HepG2 (cell line): ENCODE measurements at regions not wholly inside any gene's neighbourhood (a gene's known extent, or its start where the extent isn't known, plus 50 kb on each side); places are given as distances from the start of the nearest gene placed in this dataset.

Source experiments
- ATAC-seq: fragments of 200-7000 bp; cut with Tn5 transposase; 3 replicates; pipeline ENCODE4 v1.9.1; 2020; ENCODE audit warnings: mild to moderate bottlenecking, moderate library complexity
- BruUV-seq: library from RNA; stranded (reverse); fragments of 400-500 nt; replicated peaks from 2 replicates; lab custom pipeline; 2021; lab: Mats Ljungman, UMichigan
- CTCF ChIA-PET: fragments of 300-600 bp; formaldehyde crosslinking; extraction: SDS; loops from one replicate; lab custom pipeline; 2021; ENCODE audit warnings: low total read pairs, inconsistent platforms, low intra/inter-chr PET ratio; lab: Yijun Ruan, JAX
- POLR2A ChIA-PET: fragments of 350-600 bp; sonication (Branson Sonifier 250); formaldehyde crosslinking; loops from one replicate; lab custom pipeline; 2020; ENCODE audit warnings: antibody characterized with exemption, inconsistent platforms; lab: Yijun Ruan, JAX
- DNase-seq: peaks from one replicate; pipeline ENCODE4 v3.0.0-alpha.2; 2015; ENCODE audit warnings: low spot score
- FAIRE-seq: peaks from 3 replicates; lab custom pipeline; 2011; peaks lifted over from hg19 to GRCh38; lab: Jason Lieb, UNC
- H2AFZ ChIP-seq: one replicate; pipeline ENCODE4 v1.6.1; 2011; ENCODE audit warnings: low read length, inconsistent platforms
- H3K27ac ChIP-seq: fragments of 300-600 bp; 3 replicates; pipeline ENCODE4 v1.8.0; 2011; ENCODE audit warnings: mixed run types, mild to moderate bottlenecking, mixed read lengths, low read length, inconsistent platforms; ENCODE audit not compliant: insufficient read depth; ENCODE audit errors: extremely low read length
- H3K27me3 ChIP-seq, 2 experiments: fragments of 200-600 bp in 1 of 2; 2 replicates in 1 of 2; 3 replicates in 1 of 2; pipeline versions ENCODE4 v1.6.0 to v1.8.0; 2011; ENCODE audit warnings: low read length in 2 of 2, mild to moderate bottlenecking in 2 of 2, moderate library complexity in 2 of 2, inconsistent platforms in 1 of 2; ENCODE audit not compliant: insufficient read depth in 2 of 2, control insufficient read depth in 1 of 2
- H3K36me3 ChIP-seq, 2 experiments: fragments of 200-600 bp in 1 of 2; replicated peaks in 1 of 2; 2 replicates in 1 of 2; 3 replicates in 1 of 2; pipeline versions ENCODE4 v1.5.1 to v1.8.0; 2011; ENCODE audit warnings: low read length in 2 of 2, inconsistent platforms in 1 of 2; ENCODE audit not compliant: insufficient read depth in 2 of 2, control insufficient read depth in 1 of 2
- H3K4me1 ChIP-seq: 2 replicates; pipeline ENCODE4 v1.5.1; 2012; ENCODE audit warnings: low read length, inconsistent platforms; ENCODE audit not compliant: insufficient read depth
- H3K4me2 ChIP-seq: 2 replicates; pipeline ENCODE4 v1.6.0; 2011; ENCODE audit warnings: low read depth, low read length, inconsistent platforms
- H3K4me3 ChIP-seq, 3 experiments: fragments of 200-600 bp in 1 of 3; sonication (generic), shearing (Covaris generic) in 1 of 3; replicated peaks in 1 of 3; 2 replicates each; pipeline ENCODE4 v1.5.1; 2011 to 2016; ENCODE audit warnings: low read length in 3 of 3, inconsistent platforms in 2 of 3, low read depth in 2 of 3, mild to moderate bottlenecking in 2 of 3, control low read depth in 1 of 3, mixed read lengths in 1 of 3; ENCODE audit not compliant: insufficient read depth in 1 of 3
- H3K79me2 ChIP-seq: one replicate; pipeline ENCODE4 v1.6.1; 2011; ENCODE audit warnings: low read length, inconsistent platforms; ENCODE audit not compliant: insufficient read depth
- H3K9ac ChIP-seq: 2 replicates; pipeline ENCODE4 v1.6.0; 2011; ENCODE audit warnings: mild to moderate bottlenecking, low read depth, low read length, inconsistent platforms; ENCODE audit not compliant: insufficient read depth
- H3K9me3 ChIP-seq: 2 replicates; pipeline ENCODE4 v1.5.1; 2012; ENCODE audit warnings: mild to moderate bottlenecking, low read length
- H4K20me1 ChIP-seq: 2 replicates; pipeline ENCODE4 v1.6.0; 2011; ENCODE audit warnings: inconsistent platforms, mild to moderate bottlenecking, low read length, moderate library complexity; ENCODE audit not compliant: insufficient read depth
- ARNT2 ChIP-seq: sonication (generic); formaldehyde crosslinking; IDR thresholded peaks from 2 replicates; pipeline ENCODE4 v1.8.0; 2022; ENCODE audit warnings: mild to moderate bottlenecking, low read depth, missing genetic modification reagents, moderate library complexity
- CC2D1A ChIP-seq: sonication (generic); formaldehyde crosslinking; IDR thresholded peaks from 2 replicates; pipeline ENCODE4 v1.8.1; 2023; ENCODE audit warnings: mild to moderate bottlenecking, missing genetic modification reagents
- ELF1 ChIP-seq: sonication (generic); formaldehyde crosslinking; IDR thresholded peaks from 2 replicates; pipeline ENCODE4 v1.4.0; 2020; ENCODE audit warnings: missing genetic modification reagents
- HOXA7 ChIP-seq: sonication (generic); formaldehyde crosslinking; IDR thresholded peaks from 2 replicates; pipeline ENCODE4 v1.8.1; 2022; ENCODE audit warnings: mild to moderate bottlenecking, missing genetic modification reagents, moderate library complexity
- HOXA9 ChIP-seq: sonication (generic); formaldehyde crosslinking; IDR thresholded peaks from 2 replicates; pipeline ENCODE4 v1.8.1; 2022; ENCODE audit warnings: missing genetic modification reagents, mild to moderate bottlenecking, moderate library complexity, borderline replicate concordance
- IRF2 ChIP-seq: IDR thresholded peaks from 2 replicates; pipeline ENCODE4 v1.6.1; 2018; ENCODE audit warnings: missing genetic modification reagents, missing compliant biosample characterization
- KLF16 ChIP-seq, 2 experiments: sonication (generic) in 1 of 2; formaldehyde crosslinking in 1 of 2; IDR thresholded peaks; 2 replicates each; pipeline versions ENCODE4 v1.6.1 to v1.8.0; 2016 to 2023; ENCODE audit warnings: missing genetic modification reagents in 2 of 2, missing compliant biosample characterization in 1 of 2
- NFIC ChIP-seq: IDR thresholded peaks from 2 replicates; pipeline ENCODE4 v1.6.1; 2012; ENCODE audit warnings: mild to moderate bottlenecking, low read length, inconsistent platforms
- REPIN1 ChIP-seq: sonication (generic); formaldehyde crosslinking; IDR thresholded peaks from 2 replicates; pipeline ENCODE4 v1.8.0; 2022; ENCODE audit warnings: missing genetic modification reagents, low read depth, mild to moderate bottlenecking, borderline replicate concordance
- SIX1 ChIP-seq: sonication (generic); formaldehyde crosslinking; IDR thresholded peaks from 2 replicates; pipeline ENCODE4 v1.4.0; 2020; ENCODE audit warnings: missing genetic modification reagents, borderline replicate concordance
- TBX3 ChIP-seq: fragments of 450-650 bp; IDR thresholded peaks from 2 replicates; pipeline ENCODE4 v1.6.1; 2017; ENCODE audit warnings: antibody characterized with exemption, mild to moderate bottlenecking, inconsistent platforms, borderline replicate concordance
- ZBTB26 ChIP-seq: IDR thresholded peaks from 2 replicates; pipeline ENCODE4 v1.6.1; 2016; ENCODE audit warnings: missing compliant biosample characterization, missing genetic modification reagents, borderline replicate concordance
- ZFP1 ChIP-seq: IDR thresholded peaks from 2 replicates; pipeline ENCODE4 v1.6.1; 2016
- ZFX ChIP-seq: sonication (generic); formaldehyde crosslinking; IDR thresholded peaks from 2 replicates; pipeline ENCODE4 v1.4.0; 2020; ENCODE audit warnings: mild to moderate bottlenecking, low read depth, missing genetic modification reagents, moderate library complexity
- ZNF44 ChIP-seq: sonication (generic); formaldehyde crosslinking; IDR thresholded peaks from 2 replicates; pipeline ENCODE4 v1.5.1; 2020; ENCODE audit warnings: mild to moderate bottlenecking, missing genetic modification reagents
- ZNF530 ChIP-seq: sonication (generic); formaldehyde crosslinking; IDR thresholded peaks from 2 replicates; pipeline ENCODE4 v1.5.0; 2020; ENCODE audit warnings: low read depth, mild to moderate bottlenecking, missing genetic modification reagents
- ZSCAN31 ChIP-seq: sonication (generic); formaldehyde crosslinking; IDR thresholded peaks from 2 replicates; pipeline ENCODE4 v1.5.0; 2020; ENCODE audit warnings: low read depth, mild to moderate bottlenecking, missing genetic modification reagents
- WGBS: methylation state at CpG from one replicate; pipeline ENCODE4 v1.1.6; 2017; ENCODE audit warnings: low lambda C conversion rate; 5-methylcytosine and 5-hydroxymethylcytosine counted together
- in situ Hi-C: cut with HindIII; loops from 2 replicates; pipeline ENCODE4 v1.10.0; 2017; ENCODE audit warnings: low pct_unique_long_range_greater_than_20kb; ENCODE audit not compliant: extremely low pct_ligation_motif_present
- intact Hi-C: fragments of 100-400 bp; cut with micrococcal nuclease; formaldehyde crosslinking; loops from one replicate; pipeline ENCODE4 v1.10.0; 2022; ENCODE audit not compliant: unreplicated experiment
- TF ChIP-seq, protein P1 (sequence below): sonication (generic); formaldehyde crosslinking; IDR thresholded peaks from 2 replicates; pipeline ENCODE4 v1.5.1; 2020; ENCODE audit warnings: missing genetic modification reagents, mild to moderate bottlenecking, borderline replicate concordance
- TF ChIP-seq, protein P2 (sequence below): sonication (generic); formaldehyde crosslinking; IDR thresholded peaks from 2 replicates; pipeline ENCODE4 v1.5.0; 2020; ENCODE audit warnings: missing genetic modification reagents, mild to moderate bottlenecking, borderline replicate concordance

- TF ChIP-seq, protein P1, sequence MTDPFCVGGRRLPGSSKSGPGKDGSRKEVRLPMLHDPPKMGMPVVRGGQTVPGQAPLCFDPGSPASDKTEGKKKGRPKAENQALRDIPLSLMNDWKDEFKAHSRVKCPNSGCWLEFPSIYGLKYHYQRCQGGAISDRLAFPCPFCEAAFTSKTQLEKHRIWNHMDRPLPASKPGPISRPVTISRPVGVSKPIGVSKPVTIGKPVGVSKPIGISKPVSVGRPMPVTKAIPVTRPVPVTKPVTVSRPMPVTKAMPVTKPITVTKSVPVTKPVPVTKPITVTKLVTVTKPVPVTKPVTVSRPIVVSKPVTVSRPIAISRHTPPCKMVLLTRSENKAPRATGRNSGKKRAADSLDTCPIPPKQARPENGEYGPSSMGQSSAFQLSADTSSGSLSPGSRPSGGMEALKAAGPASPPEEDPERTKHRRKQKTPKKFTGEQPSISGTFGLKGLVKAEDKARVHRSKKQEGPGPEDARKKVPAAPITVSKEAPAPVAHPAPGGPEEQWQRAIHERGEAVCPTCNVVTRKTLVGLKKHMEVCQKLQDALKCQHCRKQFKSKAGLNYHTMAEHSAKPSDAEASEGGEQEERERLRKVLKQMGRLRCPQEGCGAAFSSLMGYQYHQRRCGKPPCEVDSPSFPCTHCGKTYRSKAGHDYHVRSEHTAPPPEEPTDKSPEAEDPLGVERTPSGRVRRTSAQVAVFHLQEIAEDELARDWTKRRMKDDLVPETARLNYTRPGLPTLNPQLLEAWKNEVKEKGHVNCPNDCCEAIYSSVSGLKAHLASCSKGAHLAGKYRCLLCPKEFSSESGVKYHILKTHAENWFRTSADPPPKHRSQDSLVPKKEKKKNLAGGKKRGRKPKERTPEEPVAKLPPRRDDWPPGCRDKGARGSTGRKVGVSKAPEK (CRISPR knock-in tag) = no peak
- TF ChIP-seq ZNF530 (CRISPR knock-in tag) = no peak
- TF ChIP-seq ZFP1 (CRISPR knock-in tag) = no peak
- TF ChIP-seq, protein P2, sequence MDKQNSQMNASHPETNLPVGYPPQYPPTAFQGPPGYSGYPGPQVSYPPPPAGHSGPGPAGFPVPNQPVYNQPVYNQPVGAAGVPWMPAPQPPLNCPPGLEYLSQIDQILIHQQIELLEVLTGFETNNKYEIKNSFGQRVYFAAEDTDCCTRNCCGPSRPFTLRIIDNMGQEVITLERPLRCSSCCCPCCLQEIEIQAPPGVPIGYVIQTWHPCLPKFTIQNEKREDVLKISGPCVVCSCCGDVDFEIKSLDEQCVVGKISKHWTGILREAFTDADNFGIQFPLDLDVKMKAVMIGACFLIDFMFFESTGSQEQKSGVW (CRISPR knock-in tag) = no peak
- TF ChIP-seq ZSCAN31 = no peak
- no peak for TF ChIP-seq CC2D1A (CRISPR knock-in tag)
- TF ChIP-seq ELF1 (CRISPR knock-in tag) = no peak
- no peak for TF ChIP-seq KLF16 (CRISPR knock-in tag; IDR thresholded peaks at IDR 0.05)
- no peak for TF ChIP-seq NFIC
- TF ChIP-seq, all 625 proteins: peak for 3
These were observed 589.2 kb upstream of the ZEB2 start (continued) for GRCh38 chr2:145108959-145109710.

DNA sequence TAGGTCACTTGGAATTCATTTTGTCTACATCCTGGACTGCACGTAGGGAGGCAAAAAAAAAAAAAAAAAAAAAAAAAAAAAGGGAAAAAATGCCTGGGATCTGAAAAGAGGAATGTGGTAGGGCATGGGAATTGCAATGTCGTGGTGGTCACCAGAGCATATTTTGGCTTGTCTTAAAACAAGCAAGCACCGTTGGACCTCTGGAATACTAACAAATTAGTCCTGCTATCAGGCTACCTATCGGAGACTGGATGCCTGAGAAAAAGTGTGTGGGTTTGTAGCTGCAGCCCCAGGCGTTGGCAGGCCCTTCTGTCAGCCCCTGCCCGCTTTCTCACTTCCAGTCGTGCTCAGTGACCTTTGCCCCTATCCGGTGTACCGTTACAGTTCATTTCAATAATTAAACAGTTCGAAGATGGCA lies 588.5 kb upstream of the ZEB2 start:
- WGBS = 7% methylated on average over 10 of the region's 10 CpGs
- Histone ChIP-seq H3K4me3 (0 out of 6 replicates have a peak overlapping the region, but pooled peaks of 1 of the 3 experiments have one; percentile 11), H3K36me3 (no peaks in the 10 kb centered on the region), H3K27ac (no peak overlapping the region), H3K4me1 (peaks cover 10% of the 10 kb centered on the region), H4K20me1 (no peaks in the 10 kb centered on the region), H3K79me2 (no peaks in the 10 kb centered on the region), H3K9me3 (no peaks in the 10 kb centered on the region), H3K4me2 (peak overlapping the region; percentile 34), H3K27me3 (no peaks in the 10 kb centered on the region), H2AFZ (no peak overlapping the region), H3K9ac (peak overlapping the region; percentile 18; the same call in 1 of the 2 replicates)
- intact Hi-C loops = no loop called here
- DNase-seq = peak; percentile 5
- no peak for FAIRE-seq
- ATAC-seq = peak; percentile 94
- BruUV-seq = no TSS peak
- in situ Hi-C loops = no loop called here
- ChIA-PET POLR2A (no interaction called here), CTCF (no interaction called here)
- TF ChIP-seq ARNT2 (CRISPR knock-in tag) (no peak), TBX3 (no peak), HOXA9 (CRISPR knock-in tag) (no peak), IRF2 (no peak), SIX1 (peak; percentile 53; the same call in 1 of the 2 replicates), ZBTB26 (no peak), HOXA7 (CRISPR knock-in tag) (no peak), ZNF44 (CRISPR knock-in tag) (no peak), ZFX (no peak), REPIN1 (no peak)
